ENCODE measurements at regions not wholly inside any gene's neighbourhood (a gene's known extent, or its start where the extent isn't known, plus 50 kb on each side); places are given as distances from the start of the nearest gene placed in this dataset.
"Not testable (repeated sequence)": the region's sequence is repeated elsewhere in the genome, so short reads cannot be mapped to it uniquely, and the experiment has no call there.

GRCh38 chr1:234841281-234841680 lies 231.3 kb upstream of the IRF2BP2 start:
- no peak for DNase-seq (ENCODE audit: low read depth)

GRCh38 chr1:234840843-234841242 lies 230.9 kb upstream of the IRF2BP2 start:
- DNase-seq (ENCODE audit: low read depth) = peak; percentile 15

- no peak for DNase-seq (ENCODE audit: low read depth)
These were observed 230.3 kb upstream of the IRF2BP2 start for GRCh38 chr1:234840253-234840652.

GRCh38 chr1:234839663-234840062 lies 229.7 kb upstream of the IRF2BP2 start:
- no peak for DNase-seq (ENCODE audit: low read depth)

GRCh38 chr1:234838820-234839219 lies 228.8 kb upstream of the IRF2BP2 start:
- no peak for DNase-seq (ENCODE audit: low read depth)

GRCh38 chr1:234838182-234838581 lies 228.2 kb upstream of the IRF2BP2 start:
- no peak for DNase-seq (ENCODE audit: low read depth)

- DNase-seq (ENCODE audit: low read depth) = no peak
These were observed 227.7 kb upstream of the IRF2BP2 start for GRCh38 chr1:234837713-234838112.

- DNase-seq (ENCODE audit: low read depth) = no peak
These were observed 226.9 kb upstream of the IRF2BP2 start for GRCh38 chr1:234836776-234837357.

GRCh38 chr1:234836045-234836681 lies 226.2 kb upstream of the IRF2BP2 start:
- no peak for DNase-seq (ENCODE audit: low read depth)

GRCh38 chr1:234835239-234835638 lies 225.3 kb upstream of the IRF2BP2 start:
- no peak for DNase-seq (ENCODE audit: low read depth)

- DNase-seq (ENCODE audit: low read depth) = no peak
These were observed 223.7 kb upstream of the IRF2BP2 start for GRCh38 chr1:234833646-234834045.

GRCh38 chr1:234833118-234833517 lies 223.1 kb upstream of the IRF2BP2 start:
- DNase-seq (ENCODE audit: low read depth) = no peak

- DNase-seq (ENCODE audit: low read depth) = no peak
These were observed 217.7 kb upstream of the IRF2BP2 start for GRCh38 chr1:234827656-234828055.

GRCh38 chr1:234827181-234827580 lies 217.2 kb upstream of the IRF2BP2 start:
- no peak for DNase-seq (ENCODE audit: low read depth)

GRCh38 chr1:234826352-234826751 lies 216.4 kb upstream of the IRF2BP2 start:
- no peak for DNase-seq (ENCODE audit: low read depth)

GRCh38 chr1:234825498-234826165 lies 215.7 kb upstream of the IRF2BP2 start:
- no peak for DNase-seq (ENCODE audit: low read depth)

GRCh38 chr1:234824836-234825235 lies 214.9 kb upstream of the IRF2BP2 start:
- DNase-seq (ENCODE audit: low read depth) = not testable (repeated sequence)

- no peak for DNase-seq (ENCODE audit: low read depth)
These were observed 213.5 kb upstream of the IRF2BP2 start for GRCh38 chr1:234823191-234824176.

GRCh38 chr1:234821840-234822239 lies 211.9 kb upstream of the IRF2BP2 start:
- DNase-seq (ENCODE audit: low read depth) = no peak

- no peak for DNase-seq (ENCODE audit: low read depth)
These were observed 210.6 kb upstream of the IRF2BP2 start for GRCh38 chr1:234820597-234820996.

- not testable (repeated sequence) for DNase-seq (ENCODE audit: low read depth)
These were observed 209.9 kb upstream of the IRF2BP2 start for GRCh38 chr1:234819845-234820244.

- DNase-seq (ENCODE audit: low read depth) = not testable (repeated sequence)
These were observed 208.0 kb upstream of the IRF2BP2 start for GRCh38 chr1:234818040-234818387.
